GM10248 (cell line): ENCODE measurements at regions not wholly inside any gene's neighbourhood (a gene's known extent, or its start where the extent isn't known, plus 50 kb on each side); places are given as distances from the start of the nearest gene placed in this dataset.

ENCODE experiments used
- CTCF ChIA-PET: fragments of 300-600 bp; sonication (Branson Sonifier 250); formaldehyde crosslinking; extraction: SDS; loops from one replicate; lab custom pipeline; 2021; ENCODE audit warnings: antibody characterized with exemption; lab: Yijun Ruan, JAX
- POLR2A ChIA-PET: fragments of 350-650 bp; sonication (Branson Sonifier 250); formaldehyde crosslinking; extraction: SDS; loops from one replicate; lab custom pipeline; 2020; ENCODE audit warnings: antibody characterized with exemption; lab: Yijun Ruan, JAX
- DNase-seq: peaks from one replicate; pipeline ENCODE4 v3.0.0; 2012; ENCODE audit errors: extremely low spot score
- CTCF ChIP-seq: IDR thresholded peaks from 2 replicates; pipeline ENCODE4 v1.5.1; 2012; ENCODE audit warnings: mild to moderate bottlenecking, low read depth; ENCODE audit errors: extremely low read depth, missing control alignments, control extremely low read depth

- POLR2A ChIA-PET, result no interaction called here
- DNase-seq, result no peak
- CTCF ChIA-PET, result no interaction called here
- no peak for TF ChIP-seq CTCF
These were observed 596.2 kb upstream of the LRRC4C start for GRCh38 chr11:42055606-42056005.

- no peak for DNase-seq
- CTCF ChIA-PET, result no interaction called here
- POLR2A ChIA-PET, result no interaction called here
- TF ChIP-seq CTCF, result no peak
These were observed 599.3 kb upstream of the LRRC4C start for GRCh38 chr11:42058794-42059193.

GRCh38 chr11:42065199-42065598 lies 605.7 kb upstream of the LRRC4C start:
- no peak for DNase-seq
- ChIA-PET POLR2A (no interaction called here), CTCF (no interaction called here)
- TF ChIP-seq CTCF, result no peak

- CTCF ChIA-PET, result no interaction called here
- DNase-seq, result no peak
- TF ChIP-seq CTCF, result no peak
- POLR2A ChIA-PET, result no interaction called here
These were observed 606.7 kb upstream of the LRRC4C start for GRCh38 chr11:42066113-42066512.

GRCh38 chr11:42074306-42074705 lies 614.9 kb upstream of the LRRC4C start:
- no peak for TF ChIP-seq CTCF
- ChIA-PET CTCF (no interaction called here), POLR2A (no interaction called here)
- no peak for DNase-seq

GRCh38 chr11:42075180-42075579 lies 615.7 kb upstream of the LRRC4C start:
- no peak for DNase-seq
- ChIA-PET CTCF (no interaction called here), POLR2A (no interaction called here)
- TF ChIP-seq CTCF, result no peak

- CTCF ChIA-PET, result interaction anchor here (1.7 kb wide), 1 partner anchor 8 kb away, joined by 4 read pairs; no protein-coding TSS in a partner anchor
- DNase-seq, result no peak
- no peak for TF ChIP-seq CTCF
- POLR2A ChIA-PET, result no interaction called here
These were observed 618.3 kb upstream of the LRRC4C start for GRCh38 chr11:42077794-42078193.
